ENCODE measurements at regions not wholly inside any gene's neighbourhood (a gene's known extent, or its start where the extent isn't known, plus 50 kb on each side); places are given as distances from the start of the nearest gene placed in this dataset.
A peak's percentile ranks its signal among the peaks of the same experiment; 100 is the strongest.
"Not testable (repeated sequence)": the region's sequence is repeated elsewhere in the genome, so short reads cannot be mapped to it uniquely, and the experiment has no call there.

GRCh38 chr22:27063841-27064240 lies 406.5 kb downstream of the MIAT start:
- no peak for DNase-seq (ENCODE audit: low spot score)

- no peak for DNase-seq (ENCODE audit: low spot score)
These were observed 407.0 kb downstream of the MIAT start for GRCh38 chr22:27064386-27064785.

- DNase-seq (ENCODE audit: low spot score), result no peak
These were observed 407.9 kb downstream of the MIAT start for GRCh38 chr22:27065279-27065678.

- no peak for DNase-seq (ENCODE audit: low spot score)
These were observed 409.5 kb downstream of the MIAT start for GRCh38 chr22:27066856-27067255.

GRCh38 chr22:27068121-27068520 lies 410.7 kb downstream of the MIAT start:
- DNase-seq (ENCODE audit: low spot score), result no peak

GRCh38 chr22:27070594-27070993 lies 413.2 kb downstream of the MIAT start:
- no peak for DNase-seq (ENCODE audit: low spot score)

- DNase-seq (ENCODE audit: low spot score), result no peak
These were observed 416.4 kb downstream of the MIAT start for GRCh38 chr22:27073601-27074425.

- DNase-seq (ENCODE audit: low spot score), result no peak
These were observed 417.8 kb downstream of the MIAT start for GRCh38 chr22:27075028-27075678.

GRCh38 chr22:27075891-27076290 lies 418.5 kb downstream of the MIAT start:
- DNase-seq (ENCODE audit: low spot score), result no peak

GRCh38 chr22:27078064-27078463 lies 420.7 kb downstream of the MIAT start:
- DNase-seq (ENCODE audit: low spot score), result not testable (repeated sequence)

GRCh38 chr22:27080036-27080578 lies 422.7 kb downstream of the MIAT start:
- DNase-seq (ENCODE audit: low spot score), result no peak

- no peak for DNase-seq (ENCODE audit: low spot score)
These were observed 423.5 kb downstream of the MIAT start for GRCh38 chr22:27080863-27081262.

- DNase-seq (ENCODE audit: low spot score), result no peak
These were observed 426.2 kb downstream of the MIAT start for GRCh38 chr22:27083610-27084009.

GRCh38 chr22:27084130-27084529 lies 426.7 kb downstream of the MIAT start:
- no peak for DNase-seq (ENCODE audit: low spot score)

GRCh38 chr22:27086080-27087044 lies 429.0 kb downstream of the MIAT start:
- no peak for DNase-seq (ENCODE audit: low spot score)

- DNase-seq (ENCODE audit: low spot score), result no peak
These were observed 429.7 kb downstream of the MIAT start for GRCh38 chr22:27087051-27087450.

GRCh38 chr22:27088026-27088425 lies 430.6 kb downstream of the MIAT start:
- DNase-seq (ENCODE audit: low spot score), result no peak

GRCh38 chr22:27089264-27089663 lies 431.9 kb downstream of the MIAT start:
- no peak for DNase-seq (ENCODE audit: low spot score)

- DNase-seq (ENCODE audit: low spot score), result peak; percentile 13
These were observed 433.2 kb downstream of the MIAT start for GRCh38 chr22:27090611-27091011.

GRCh38 chr22:27093422-27093821 lies 436.0 kb downstream of the MIAT start:
- DNase-seq (ENCODE audit: low spot score), result no peak

- no peak for DNase-seq (ENCODE audit: low spot score)
These were observed 437.4 kb downstream of the MIAT start for GRCh38 chr22:27094633-27095308.

- no peak for DNase-seq (ENCODE audit: low spot score)
These were observed 440.1 kb downstream of the MIAT start for GRCh38 chr22:27097506-27097905.
